ENCODE measurements at regions not wholly inside any gene's neighbourhood (a gene's known extent, or its start where the extent isn't known, plus 50 kb on each side); places are given as distances from the start of the nearest gene placed in this dataset.

GRCh38 chr4:141406237-141406636 is 185.5 kb downstream of the ZNF330 start:
- no peak for DNase-seq

GRCh38 chr4:141409556-141409955 is 188.9 kb downstream of the ZNF330 start:
- DNase-seq, result no peak

GRCh38 chr4:141410839-141411238 is 190.1 kb downstream of the ZNF330 start:
- DNase-seq, result no peak

DNA sequence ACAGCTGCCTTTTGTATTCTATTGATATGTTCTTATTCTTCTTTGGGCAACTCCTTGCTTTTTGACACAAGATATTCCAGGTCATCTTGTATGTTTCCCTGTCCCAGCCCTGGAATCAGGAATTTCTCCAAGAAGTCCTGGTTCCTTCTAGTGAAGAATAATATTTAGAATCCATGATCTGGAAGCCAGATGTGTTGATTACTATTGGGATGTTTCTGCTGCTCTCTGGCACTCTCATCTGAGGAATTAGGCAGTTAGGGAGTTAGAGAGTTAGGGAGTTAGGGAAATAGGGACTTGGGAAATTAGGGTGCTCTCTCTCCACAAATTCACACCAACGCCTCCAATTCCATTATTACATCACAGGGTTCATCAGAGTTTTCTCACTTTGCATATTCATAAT is 191.2 kb downstream of the ZNF330 start:
- DNase-seq, result no peak

DNA sequence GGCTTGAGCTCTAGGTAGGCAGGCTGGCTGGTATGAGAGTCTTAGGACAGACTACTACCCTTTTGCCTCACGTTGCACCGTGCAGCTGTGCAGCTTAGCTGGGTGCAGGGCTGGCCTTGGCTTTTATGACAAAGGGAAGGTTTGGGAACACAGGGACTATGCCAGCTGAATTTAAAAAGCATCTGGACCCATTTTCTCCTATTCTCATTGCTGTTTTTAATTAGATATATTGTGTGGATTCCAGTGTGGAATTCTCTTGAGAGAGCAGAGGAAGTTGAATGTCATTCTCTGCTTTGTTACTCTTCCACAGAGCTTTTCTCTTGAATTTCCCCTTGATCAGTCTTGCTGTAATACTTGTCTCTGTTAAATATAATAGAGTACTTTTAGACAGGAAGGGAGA is 192.7 kb downstream of the ZNF330 start:
- DNase-seq, result no peak

- no peak for DNase-seq
Measured at GRCh38 chr4:141415651-141416050, 195.0 kb downstream of the ZNF330 start.

DNA sequence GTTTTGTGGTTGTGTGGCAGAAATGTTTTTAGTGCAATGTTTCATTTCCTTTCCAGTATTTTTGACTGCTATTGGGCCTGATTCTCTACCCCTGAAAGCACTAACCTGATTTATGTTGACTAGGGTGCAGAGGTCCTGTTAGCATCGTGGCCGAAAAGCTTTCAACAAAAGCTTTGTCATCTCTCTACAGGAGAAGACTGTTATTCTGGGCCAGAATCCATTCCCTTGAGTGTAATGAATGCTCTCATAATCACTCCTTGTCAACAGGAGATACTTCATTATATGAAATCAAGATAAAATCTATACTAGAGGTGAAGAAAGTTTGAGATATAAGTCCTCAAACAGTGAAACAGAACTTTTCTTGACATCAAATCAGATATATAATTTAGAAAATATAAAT is 195.5 kb downstream of the ZNF330 start:
- no peak for DNase-seq

DNA sequence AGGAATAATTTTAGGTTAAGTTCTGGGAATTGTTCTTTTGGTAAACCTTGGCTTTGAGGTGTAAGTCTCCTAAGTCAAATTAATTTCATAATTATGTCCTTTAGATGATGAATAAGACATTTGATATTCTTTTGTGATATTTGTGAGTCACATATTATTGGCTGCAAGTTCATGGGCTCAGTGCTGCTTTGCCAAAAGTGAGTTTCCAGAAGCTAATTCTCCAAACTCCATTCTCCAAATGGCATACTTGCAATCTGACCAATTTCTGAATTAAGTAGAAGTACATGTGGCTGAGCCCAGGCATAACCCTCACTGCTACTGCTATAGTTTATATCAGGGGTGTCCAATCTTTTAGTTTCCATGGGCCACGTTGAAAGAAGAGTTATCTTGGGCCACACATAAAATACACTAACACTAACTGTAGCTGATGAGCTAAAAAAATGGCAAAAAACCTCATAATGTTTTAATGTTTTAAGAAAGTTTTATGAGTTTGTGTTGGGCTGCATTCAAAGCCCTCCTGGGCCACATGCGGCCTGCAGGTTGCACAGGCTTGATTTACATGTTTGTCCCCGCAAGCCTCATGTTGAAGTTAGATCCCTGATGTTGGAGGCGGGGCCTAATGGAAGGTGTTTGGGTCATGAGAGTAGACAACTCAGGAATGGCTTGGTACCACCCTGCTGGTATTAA is 196.1 kb downstream of the ZNF330 start:
- no peak for DNase-seq

- no peak for DNase-seq
Measured at GRCh38 chr4:141417387-141417786, 196.7 kb downstream of the ZNF330 start.

- no peak for DNase-seq
Measured at GRCh38 chr4:141425124-141425523, 204.4 kb downstream of the ZNF330 start.

DNA sequence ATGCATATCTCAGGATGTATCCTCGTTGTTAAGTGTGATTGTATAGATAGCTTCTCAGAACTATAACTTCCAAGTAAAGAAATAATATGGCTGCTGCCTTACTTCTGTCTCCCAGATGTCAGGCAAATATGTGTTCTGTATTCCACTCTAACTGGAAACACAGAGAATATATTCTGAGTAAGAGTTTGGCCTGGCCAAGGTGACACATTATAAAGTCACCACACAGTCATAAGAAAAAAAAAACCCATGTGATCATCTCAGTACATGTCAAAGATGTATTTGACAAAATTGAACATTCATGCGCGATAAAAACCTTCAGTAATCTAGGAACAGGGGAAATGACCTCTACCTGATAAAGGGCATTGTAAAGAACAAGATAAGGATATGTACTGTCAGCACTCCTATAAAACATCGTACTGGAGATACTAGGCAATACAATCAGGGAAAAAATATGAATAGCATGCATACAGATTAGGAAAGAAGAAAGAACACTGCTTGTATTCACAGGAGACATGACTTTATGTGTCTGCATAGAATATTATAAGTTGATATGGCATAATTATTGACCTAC is 207.1 kb downstream of the ZNF330 start:
- no peak for DNase-seq

- DNase-seq, result no peak
Measured at GRCh38 chr4:141429933-141430332, 206.4 kb upstream of the IL15 start.

DNA sequence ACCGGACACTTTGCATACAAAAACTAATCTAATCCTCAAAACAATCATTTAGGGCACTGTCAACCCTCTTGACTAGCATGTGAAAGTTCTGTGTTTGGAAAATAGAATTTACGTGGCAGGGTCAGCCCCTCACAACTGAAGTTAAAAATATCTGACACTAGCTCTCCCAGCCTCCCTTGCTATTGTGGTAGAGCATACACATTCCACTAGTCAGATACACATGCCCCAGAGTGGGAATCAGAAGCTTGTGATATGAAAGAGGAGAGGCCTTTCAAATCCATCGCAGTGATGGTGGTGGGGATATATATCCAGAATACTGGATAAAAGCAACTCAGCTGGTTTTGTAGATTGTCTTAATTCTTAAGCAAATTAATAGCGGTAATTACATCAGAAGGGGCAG is 205.7 kb upstream of the IL15 start:
- no peak for DNase-seq

- no peak for DNase-seq
Measured at GRCh38 chr4:141432000-141432712, 204.2 kb upstream of the IL15 start.

DNA sequence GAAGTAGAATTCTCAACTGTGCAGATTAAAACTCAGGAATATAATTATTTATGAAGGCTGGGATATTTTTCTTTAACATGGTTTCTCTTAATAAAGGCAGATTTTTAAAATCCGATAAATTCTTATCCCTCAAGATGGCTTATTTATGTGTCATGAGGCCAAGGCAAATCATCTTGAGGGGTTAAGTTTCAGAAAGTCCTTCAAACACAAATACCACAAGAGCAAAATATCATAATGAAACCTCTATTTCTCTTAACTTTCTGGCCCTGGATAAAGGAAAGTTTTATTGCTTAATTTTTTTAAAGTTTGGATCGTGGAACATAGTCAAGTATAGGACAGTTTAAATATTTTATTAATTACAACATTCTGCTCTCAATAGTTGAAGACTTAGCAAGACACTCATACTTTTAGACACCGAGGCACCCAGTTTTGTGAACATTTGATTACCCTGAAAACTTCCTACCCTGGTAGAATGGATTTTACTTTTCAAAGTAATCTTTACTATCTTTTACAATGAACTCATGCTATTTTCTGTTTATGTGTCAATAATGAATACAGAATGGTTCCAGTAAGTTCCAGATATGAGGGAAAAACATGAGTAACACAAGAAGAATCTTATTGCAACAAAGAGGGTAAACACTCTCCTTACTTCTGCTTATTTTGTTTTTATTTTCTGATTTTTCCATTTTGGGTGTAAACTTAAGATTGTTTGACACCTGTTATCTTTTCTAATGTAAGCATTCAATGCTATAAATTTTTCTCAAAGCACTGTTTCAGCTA is 200.7 kb upstream of the IL15 start:
- DNase-seq, result no peak

DNA sequence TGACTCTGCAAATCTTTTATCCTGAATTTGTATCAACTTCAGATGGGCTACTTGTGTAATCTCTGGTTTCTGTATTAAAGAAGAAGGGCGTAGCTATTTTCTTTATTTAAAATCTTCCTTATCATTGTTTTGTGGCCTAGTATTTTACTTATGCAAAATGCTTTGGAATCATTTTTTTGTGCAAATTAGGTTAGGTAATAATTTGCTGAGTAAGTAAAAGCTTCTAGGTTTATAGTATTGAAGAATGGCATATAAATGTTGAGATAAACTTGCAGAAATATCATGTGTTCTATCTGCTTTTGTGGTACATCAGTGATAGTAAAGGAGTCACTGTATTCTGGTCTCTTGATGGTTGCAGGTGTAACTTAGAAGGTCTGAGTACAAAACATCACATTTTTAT is 197.2 kb upstream of the IL15 start:
- no peak for DNase-seq

- no peak for DNase-seq
Measured at GRCh38 chr4:141447761-141448160, 188.6 kb upstream of the IL15 start.

DNA sequence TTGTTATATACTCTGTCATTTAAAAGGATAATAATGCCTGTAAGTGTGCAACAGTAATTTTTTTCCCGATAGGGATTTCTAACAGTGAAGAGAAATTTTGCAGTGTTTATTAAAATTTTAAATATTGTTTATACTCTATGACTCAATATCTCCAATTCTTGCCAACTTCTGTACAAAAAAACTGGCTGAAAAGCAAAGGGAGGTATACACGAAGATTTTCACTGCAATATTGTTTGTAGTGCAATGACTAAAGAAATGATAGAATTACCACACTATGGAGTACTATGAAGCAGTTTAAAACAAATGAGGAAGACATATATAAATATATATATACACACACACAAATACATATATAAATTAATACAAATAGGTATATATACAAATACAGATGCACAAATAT is 187.9 kb upstream of the IL15 start:
- DNase-seq, result no peak

- no peak for DNase-seq
Measured at GRCh38 chr4:141449927-141450326, 186.5 kb upstream of the IL15 start.

DNA sequence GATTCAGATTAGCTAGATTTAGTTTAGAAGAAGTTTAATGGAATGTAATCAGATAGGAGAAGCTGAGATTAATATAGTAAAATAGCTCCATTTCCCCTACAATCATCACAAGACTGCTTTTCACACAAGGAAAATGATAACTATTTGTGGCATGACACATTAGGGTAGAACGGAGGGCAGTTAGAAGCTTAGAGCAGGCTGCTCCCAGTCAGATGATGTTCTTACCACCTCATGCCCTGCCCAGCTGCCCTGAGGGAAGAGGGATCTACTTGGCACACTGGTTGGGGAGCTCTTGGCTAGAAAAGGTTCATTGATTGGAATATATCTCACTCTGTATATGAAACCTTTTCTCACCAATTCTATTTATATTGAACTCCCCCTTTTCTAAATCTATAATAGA is 180.7 kb upstream of the IL15 start:
- no peak for DNase-seq

GRCh38 chr4:141457653-141458052 is 178.7 kb upstream of the IL15 start:
- DNase-seq, result no peak

GRCh38 chr4:141458501-141458900 is 177.9 kb upstream of the IL15 start:
- DNase-seq, result no peak

DNA sequence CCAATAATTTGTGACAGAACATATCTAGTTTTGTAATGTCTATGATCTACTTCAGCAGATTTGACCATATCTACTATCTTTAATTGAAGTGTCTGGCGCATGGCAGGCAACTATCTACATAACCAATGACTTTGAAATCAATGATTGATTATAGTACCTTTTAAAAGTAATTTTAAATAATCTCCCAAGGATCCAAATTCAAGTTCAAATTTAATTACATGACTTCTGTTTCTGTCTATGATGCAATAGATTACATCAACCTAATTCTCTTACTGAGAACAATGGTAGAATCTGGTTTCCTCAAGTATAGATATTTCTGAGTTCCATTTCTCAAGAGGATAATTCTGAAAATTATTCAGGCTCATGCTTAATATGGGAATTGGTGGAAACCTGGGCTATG is 177.4 kb upstream of the IL15 start:
- DNase-seq, result no peak

DNA sequence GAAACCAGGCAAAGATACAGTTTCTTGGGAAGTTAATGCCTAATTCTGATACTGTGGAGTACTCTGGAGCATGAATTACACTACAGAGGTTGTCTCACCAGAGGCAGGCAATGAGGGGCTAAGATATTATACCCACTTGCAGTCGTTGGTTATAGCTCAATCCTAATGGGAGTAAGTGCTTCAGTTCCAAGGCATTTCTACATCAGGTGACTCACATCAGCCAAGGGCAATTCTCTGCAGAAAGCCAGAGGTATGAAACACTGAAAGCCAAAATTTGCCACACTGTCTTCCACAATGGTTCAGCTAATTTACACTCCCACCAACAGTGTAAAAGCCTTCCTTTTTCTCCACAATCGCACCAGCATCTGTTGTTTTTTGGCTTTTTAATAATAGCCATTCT is 174.0 kb upstream of the IL15 start:
- DNase-seq, result no peak

All from SW 1271 (cell line).